ENCODE measurements at regions not wholly inside any gene's neighbourhood (a gene's known extent, or its start where the extent isn't known, plus 50 kb on each side); places are given as distances from the start of the nearest gene placed in this dataset.

DNA sequence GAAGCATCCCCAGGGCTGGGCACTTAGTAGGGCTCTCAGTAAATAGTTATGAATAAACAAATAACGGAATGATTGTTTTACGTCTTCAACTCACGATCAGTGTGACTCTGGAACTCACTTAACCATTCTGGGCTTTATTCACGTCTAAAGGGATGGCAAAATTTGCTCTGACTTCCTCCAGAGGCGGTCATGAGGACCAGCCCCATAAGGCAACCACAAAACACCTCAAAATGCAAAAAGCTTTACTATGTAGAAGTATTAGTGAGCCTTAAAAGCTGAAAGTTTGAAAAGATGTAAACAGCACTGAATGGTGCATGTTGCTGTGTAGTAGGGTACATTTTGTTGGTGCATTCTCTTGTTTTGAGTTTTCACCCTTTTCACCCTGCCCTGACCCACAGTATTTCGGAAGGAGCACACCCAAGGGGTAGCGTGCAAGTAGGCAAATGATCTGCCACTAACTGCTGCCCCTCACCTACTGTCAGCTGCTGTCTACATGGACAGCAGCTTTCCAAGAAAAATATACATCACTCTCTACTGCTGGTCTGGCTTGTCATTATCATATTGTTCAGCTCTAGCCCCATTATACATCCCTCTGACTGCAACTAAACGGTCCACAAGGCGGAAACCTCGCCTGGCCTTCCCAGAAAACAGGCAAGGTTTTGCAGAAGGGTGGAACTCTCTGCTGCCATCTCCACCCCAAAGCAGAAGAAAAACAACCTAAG lies 308.5 kb upstream of the PROK2 start:
- no peak for TF ChIP-seq POLR2A (IDR thresholded peaks at IDR 0.05; ENCODE audit: low read depth, low read length)
- FAIRE-seq (no peak), DNase-seq (ENCODE audit: insufficient read length, low spot score) (no peak)

DNA sequence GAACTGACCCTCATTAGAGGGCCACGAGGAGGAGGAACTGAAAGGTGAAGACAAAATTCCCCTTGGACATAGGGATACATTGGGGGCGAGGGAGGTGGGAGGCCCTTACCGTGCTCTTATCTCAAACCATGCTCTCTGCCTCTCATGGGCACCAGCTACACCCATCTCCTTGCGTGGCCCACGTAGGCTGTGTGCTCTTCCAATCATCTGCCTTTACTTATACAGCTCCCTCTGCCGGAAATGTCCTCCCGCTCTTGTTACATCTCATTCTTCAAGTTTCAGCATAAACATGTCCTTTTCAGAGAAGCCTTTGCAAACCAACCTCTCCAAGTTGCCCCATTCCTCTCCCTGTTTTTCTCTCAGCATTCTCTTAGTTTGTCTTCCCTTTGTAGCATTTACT lies 307.8 kb upstream of the PROK2 start:
- no peak for DNase-seq (ENCODE audit: insufficient read length, low spot score)
- FAIRE-seq: no peak
- TF ChIP-seq POLR2A (IDR thresholded peaks at IDR 0.05; ENCODE audit: low read depth, low read length): no peak

DNA sequence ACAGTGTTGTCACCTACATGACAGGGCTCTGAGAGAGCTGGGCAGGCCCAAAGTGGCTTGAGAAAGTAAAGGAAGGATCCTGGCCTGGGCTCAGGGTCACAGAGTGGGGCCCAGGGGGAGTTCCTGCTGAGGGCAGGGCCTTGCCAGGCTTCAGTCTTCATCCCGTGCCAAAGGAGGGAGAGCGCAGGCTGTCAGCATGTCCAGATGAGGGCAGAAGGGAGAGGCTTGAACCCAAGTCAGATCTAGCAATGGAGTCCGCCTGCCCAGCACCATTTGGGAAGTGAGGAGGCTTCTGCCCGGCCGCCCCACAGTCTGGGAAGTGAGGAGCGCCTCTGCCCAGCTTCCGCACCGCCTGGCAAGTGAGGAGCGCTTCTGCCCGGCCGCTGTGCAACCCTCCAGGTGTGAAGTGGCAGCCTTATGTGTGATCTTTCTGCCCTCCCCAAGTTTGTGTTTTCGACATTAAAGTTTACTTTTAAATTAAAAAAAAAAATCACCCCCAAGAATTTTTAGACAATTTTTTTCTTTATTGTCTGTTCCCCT lies 303.6 kb upstream of the PROK2 start:
- no peak for TF ChIP-seq POLR2A (IDR thresholded peaks at IDR 0.05; ENCODE audit: low read depth, low read length)
- DNase-seq (ENCODE audit: insufficient read length, low spot score) (no peak), FAIRE-seq (no peak)

DNA sequence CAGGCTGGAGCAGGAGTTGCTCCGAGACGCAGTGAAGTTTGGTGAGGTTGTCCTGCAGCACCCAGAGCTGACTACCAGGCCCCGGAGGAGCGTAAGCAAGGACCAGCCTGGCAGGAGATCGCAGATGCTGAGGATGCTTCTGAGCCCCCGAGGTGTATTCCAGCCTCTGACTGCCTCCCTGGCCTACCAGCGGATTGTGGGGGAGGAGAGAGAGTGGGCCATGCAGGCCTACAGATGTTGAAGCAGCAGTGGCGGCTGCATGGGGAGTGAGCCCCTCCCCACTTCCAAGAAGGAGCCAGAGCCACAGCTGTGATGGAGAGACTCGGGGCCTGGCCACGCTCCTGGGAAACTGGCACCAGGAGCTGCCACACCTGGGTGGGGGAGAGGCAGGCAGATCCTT lies 302.5 kb upstream of the PROK2 start:
- DNase-seq (ENCODE audit: insufficient read length, low spot score) (no peak), FAIRE-seq (no peak)
- TF ChIP-seq POLR2A (IDR thresholded peaks at IDR 0.05; ENCODE audit: low read depth, low read length): no peak

DNA sequence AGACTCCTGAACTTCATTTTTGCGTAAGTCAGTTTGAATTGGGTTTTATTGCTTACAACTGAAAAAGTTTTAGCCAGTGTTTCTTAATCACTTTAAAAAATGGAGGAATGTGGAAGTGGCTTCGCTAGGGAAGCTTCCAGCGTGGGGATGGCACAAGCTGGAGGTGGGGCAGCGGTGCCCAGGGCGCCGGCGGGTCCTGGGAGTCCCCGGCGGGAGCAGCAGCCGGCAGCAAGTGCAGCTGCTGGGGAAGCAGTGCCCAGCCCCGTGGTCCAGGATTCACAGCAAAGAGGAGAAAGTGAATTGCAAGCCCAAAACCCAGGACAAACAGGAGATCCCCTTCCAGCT lies 301.8 kb upstream of the PROK2 start:
- FAIRE-seq (no peak), DNase-seq (ENCODE audit: insufficient read length, low spot score) (no peak)
- TF ChIP-seq POLR2A (IDR thresholded peaks at IDR 0.05; ENCODE audit: low read depth, low read length): no peak

DNA sequence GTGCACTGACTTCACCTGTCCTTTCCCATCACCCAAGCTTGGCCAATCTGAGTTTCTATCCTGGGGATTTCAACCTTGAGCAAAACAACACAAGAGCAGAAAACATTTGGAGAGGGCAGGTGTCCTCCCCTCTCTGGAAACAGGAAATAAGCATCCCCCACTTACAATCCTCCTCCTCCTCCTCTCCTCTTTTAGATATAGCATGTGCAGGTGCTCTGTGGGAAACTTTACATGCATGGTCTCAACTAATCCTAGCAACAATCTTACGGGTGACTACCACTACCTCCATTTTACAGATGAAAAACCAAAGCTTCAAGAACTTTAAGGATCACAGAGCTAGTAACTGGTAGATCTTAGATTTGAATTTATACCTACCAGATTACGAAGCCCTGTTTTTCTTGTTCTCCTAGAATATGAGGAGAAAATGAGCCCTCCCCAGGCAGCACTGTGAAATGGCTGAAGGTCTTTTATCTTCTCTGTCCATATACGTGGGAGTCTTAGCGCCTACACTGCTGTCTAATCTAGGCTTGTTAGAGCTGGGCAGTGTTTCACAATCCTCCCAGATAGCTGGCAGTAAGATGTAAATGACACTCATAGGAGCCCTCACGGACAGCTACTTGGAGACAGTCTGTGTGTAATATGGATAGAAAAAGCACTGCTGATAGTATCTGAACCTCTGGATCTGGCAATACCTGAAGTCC lies 301.2 kb upstream of the PROK2 start:
- no peak for DNase-seq (ENCODE audit: insufficient read length, low spot score)
- FAIRE-seq: no peak
- no peak for TF ChIP-seq POLR2A (IDR thresholded peaks at IDR 0.05; ENCODE audit: low read depth, low read length)

DNA sequence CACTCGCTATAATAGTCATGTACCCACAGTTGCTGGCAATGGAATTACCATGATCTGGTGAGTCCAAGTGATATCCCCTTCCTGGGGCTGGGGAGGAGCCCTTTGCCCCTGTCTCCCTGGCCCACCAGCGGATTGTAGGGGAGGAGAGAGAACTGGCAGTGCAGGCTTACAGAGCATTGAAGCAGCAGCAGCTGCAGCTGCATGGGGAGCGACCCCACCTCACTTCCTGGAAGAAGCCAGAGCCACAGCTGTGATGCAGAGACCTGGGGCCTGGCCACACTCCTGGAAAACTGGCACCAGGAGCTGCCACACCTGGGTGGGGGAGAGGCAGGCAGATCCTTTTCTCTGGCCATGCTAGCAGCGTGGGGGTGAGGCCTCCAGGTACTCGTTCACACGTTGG lies 300.1 kb upstream of the PROK2 start:
- FAIRE-seq (no peak), DNase-seq (ENCODE audit: insufficient read length, low spot score) (no peak)
- no peak for TF ChIP-seq POLR2A (IDR thresholded peaks at IDR 0.05; ENCODE audit: low read depth, low read length)

DNA sequence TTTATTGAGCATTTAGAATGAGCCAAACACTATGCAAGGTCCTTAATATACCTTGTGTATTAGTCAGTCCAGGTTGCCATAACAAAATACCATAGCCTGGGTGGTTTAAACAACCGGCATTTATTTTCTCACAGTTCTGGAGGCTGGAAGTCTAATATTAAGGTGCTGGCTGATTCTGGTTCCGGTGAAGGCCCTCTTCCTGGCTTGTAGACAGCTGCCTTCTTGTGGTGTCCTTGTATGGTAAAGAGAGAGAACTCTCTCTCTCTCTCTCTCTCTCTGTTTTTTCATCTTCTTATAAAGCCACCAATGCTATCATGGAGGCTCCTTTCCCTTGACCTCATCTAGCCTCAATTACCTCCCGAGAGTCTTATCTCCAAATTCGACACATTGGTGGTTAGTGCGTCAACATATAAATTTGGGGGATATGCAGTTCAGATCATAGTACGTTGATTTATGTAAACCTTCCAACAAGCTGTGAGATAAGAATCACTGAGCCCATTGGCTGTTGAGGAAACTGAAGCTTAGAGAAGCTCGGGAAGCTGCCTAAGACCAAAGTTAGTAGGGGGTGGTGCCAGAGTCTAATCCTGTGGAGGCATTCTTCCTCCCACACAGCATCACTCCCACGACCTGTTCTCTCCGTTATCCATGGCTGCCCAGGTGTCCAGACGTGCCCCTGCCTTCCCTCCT lies 298.0 kb upstream of the PROK2 start:
- DNase-seq (ENCODE audit: insufficient read length, low spot score) (no peak), FAIRE-seq (no peak)
- no peak for TF ChIP-seq POLR2A (IDR thresholded peaks at IDR 0.05; ENCODE audit: low read depth, low read length)

DNA sequence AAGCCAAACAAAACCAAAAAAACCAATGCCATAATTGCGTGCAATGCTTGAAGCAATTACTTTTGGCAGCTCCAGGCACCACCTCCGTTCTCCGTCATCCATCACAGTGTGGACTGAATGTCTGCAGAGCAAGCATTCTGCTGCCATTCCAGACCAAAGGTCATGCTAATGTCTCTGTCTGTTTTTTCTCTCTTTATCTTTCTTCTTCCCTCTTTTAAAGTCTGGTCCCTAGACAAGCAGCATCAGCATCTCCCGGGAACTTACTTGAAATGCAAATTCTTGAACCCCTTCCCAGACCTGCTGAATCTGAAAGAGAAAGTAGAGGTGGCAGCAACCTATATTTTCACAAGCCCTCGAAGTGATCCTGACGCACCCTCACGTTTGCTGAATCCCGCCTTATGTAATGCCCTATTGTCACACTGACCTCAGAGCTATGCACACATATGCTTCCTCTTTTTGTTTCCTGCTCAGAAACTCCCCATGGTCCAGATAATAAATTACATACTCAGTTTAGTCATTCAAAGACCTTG lies 297.3 kb upstream of the PROK2 start:
- no peak for TF ChIP-seq POLR2A (IDR thresholded peaks at IDR 0.05; ENCODE audit: low read depth, low read length)
- DNase-seq (ENCODE audit: insufficient read length, low spot score) (no peak), FAIRE-seq (no peak)

DNA sequence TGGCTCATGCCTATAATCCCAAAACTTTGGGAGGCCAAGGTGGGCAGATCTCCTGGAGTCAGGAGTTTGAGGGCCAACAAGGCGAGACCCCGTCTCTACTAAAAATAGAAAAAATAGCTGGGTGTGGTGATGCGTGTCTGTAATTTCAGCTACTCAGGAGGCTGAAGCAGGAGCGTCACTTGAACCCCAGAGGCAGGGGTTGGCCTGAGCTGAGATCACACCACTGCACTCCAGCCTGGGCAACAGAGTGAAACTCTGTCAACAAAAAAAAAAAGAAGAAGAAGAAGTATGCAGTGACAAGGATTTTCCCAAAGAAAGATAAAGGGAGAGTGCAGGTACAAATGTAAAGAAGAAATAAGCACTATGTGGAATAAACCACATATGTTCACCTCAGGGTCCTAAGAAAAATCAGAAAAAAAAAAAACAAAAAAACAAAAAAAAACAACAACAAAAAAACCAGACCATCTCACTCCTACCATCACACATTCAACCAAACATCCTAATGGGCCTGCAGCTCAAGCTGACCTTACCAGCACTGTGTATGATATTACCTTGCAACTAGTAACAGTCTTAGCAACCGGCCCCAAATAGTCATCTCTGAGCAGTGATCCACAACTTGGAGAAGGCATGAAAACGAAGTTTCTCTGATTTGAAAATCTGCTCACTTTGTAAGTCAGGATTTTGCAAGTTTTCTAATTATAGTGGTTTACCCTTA lies 296.7 kb upstream of the PROK2 start:
- no peak for DNase-seq (ENCODE audit: insufficient read length, low spot score)
- TF ChIP-seq POLR2A (IDR thresholded peaks at IDR 0.05; ENCODE audit: low read depth, low read length): no peak
- no peak for FAIRE-seq

DNA sequence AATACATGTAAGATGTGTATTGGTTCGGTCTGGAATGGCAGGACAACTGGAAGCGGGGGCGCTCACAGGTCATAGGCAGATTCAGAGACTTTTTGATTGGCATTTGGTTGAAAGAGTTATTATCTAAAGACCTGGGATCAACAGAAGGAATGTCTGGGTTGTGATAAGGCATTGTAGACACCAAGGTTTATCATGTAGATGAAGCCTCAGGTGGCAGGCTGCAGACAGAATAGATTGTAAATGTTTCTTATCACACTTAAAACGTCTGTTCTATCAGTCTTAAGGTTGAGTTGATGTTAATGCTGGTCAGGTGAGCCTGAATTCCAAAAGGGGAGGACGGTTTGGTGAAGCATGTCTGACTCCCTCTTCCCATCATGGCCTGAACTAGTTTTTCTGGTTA lies 295.9 kb upstream of the PROK2 start:
- no peak for FAIRE-seq
- no peak for TF ChIP-seq POLR2A (IDR thresholded peaks at IDR 0.05; ENCODE audit: low read depth, low read length)

DNA sequence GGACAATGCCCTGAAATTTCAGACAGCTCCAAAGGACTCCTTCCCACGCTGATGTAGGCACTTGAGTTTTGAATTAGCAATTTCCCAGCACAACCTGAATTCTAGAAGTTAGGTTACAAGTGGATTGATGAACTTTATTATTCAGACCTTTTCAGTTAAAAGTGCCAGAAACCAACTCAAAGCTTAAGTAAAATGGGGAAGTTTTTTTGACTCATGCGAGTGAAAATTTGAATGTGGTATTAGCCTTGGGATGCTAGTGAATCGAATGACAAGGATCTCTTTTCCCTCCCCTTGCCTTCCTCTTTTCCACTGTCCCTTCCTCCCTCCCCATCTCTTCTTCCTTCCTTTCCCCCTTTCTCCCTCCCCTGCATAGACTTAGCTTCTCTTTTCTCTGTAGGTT lies 295.1 kb upstream of the PROK2 start:
- TF ChIP-seq POLR2A (IDR thresholded peaks at IDR 0.05; ENCODE audit: low read depth, low read length): no peak
- no peak for FAIRE-seq
- no peak for DNase-seq (ENCODE audit: insufficient read length, low spot score)

More for the DNA sequence above, 295.9 kb upstream of the PROK2 start:
- DNase-seq (ENCODE audit: insufficient read length, low spot score): no peak

DNA sequence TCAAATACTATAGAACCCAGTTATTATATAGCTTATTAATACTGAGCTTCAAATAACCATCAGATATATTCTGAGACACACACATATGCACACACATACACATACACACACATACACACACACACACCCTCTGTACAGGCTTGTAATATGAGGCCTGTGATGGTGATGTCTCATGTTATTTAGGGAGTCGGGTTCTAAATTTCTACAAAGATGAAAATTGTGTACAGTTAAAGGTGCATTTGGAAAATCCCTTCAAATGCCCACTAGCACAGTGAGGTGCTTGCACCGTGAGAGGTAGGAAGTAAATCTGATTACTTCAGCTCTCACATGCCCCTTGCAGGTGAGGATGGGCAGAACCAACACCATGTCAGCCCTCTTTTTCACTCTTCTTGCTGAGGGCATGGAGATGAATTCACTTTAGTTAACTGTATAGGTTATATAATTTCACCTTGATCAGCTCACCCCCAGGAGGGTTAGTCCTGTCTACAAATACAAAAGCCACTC lies 294.5 kb upstream of the PROK2 start:
- no peak for TF ChIP-seq POLR2A (IDR thresholded peaks at IDR 0.05; ENCODE audit: low read depth, low read length)
- DNase-seq (ENCODE audit: insufficient read length, low spot score): no peak
- no peak for FAIRE-seq

Measured in H54 (cell line).